ENCODE measurements at regions not wholly inside any gene's neighbourhood (a gene's known extent, or its start where the extent isn't known, plus 50 kb on each side); places are given as distances from the start of the nearest gene placed in this dataset.

GRCh38 chr5:168209997-168210396, 81.4 kb upstream of the WWC1 start:
- in situ Hi-C loops (cut with MboI; ENCODE audit: low sequenced_read_pairs in 4 of 4) = loop anchor here in 3 of 4 donors (10.0 to 25.0 kb wide), 2 partner anchors 485 to 498 kb away; no protein-coding TSS in a partner anchor
- DNase-seq (no peak), ATAC-seq (no peak)
- Histone ChIP-seq H3K4me1 (no peaks in the 10 kb centered on the region), H3K9me3 (no peaks in the 10 kb centered on the region), H3K36me3 (no peaks in the 10 kb centered on the region), H3K27me3 (no peaks in the 10 kb centered on the region), H3K27ac (no peak overlapping the region), H3K4me3 (no peak overlapping the region)
- intact Hi-C loops (cut with DNase I; ENCODE audit: low total_unique reads) = no loop called here
- TF ChIP-seq CTCF (IDR thresholded peaks at IDR 0.05 in 4 of 5, conservative IDR thresholded peaks at IDR 0.05 in 1 of 5) = no peak
- no peak for TF ChIP-seq POLR2A (IDR thresholded peaks at IDR 0.05)

- no peak overlapping the region for H3K27ac ChIP-seq
- TF ChIP-seq POLR2A (IDR thresholded peaks at IDR 0.05) (no peak), CTCF (IDR thresholded peaks at IDR 0.05 in 4 of 5, conservative IDR thresholded peaks at IDR 0.05 in 1 of 5) (no peak)
- ATAC-seq (no peak), DNase-seq (no peak)
- intact Hi-C loops (cut with DNase I; ENCODE audit: low total_unique reads) = no loop called here
- H3K27me3 ChIP-seq = no peaks in the 10 kb centered on the region
- in situ Hi-C loops (cut with MboI; ENCODE audit: low sequenced_read_pairs in 4 of 4) = loop anchor here in 3 of 4 donors (10.0 to 25.0 kb wide), 2 partner anchors 486 to 499 kb away; no protein-coding TSS in a partner anchor
- no peaks in the 10 kb centered on the region for H3K36me3 ChIP-seq
- H3K9me3 ChIP-seq = no peaks in the 10 kb centered on the region
- no peak overlapping the region for H3K4me3 ChIP-seq
- no peaks in the 10 kb centered on the region for H3K4me1 ChIP-seq
Measured at GRCh38 chr5:168211245-168211644, 80.2 kb upstream of the WWC1 start.

- intact Hi-C loops (cut with DNase I; ENCODE audit: low total_unique reads) = no loop called here
- no peak for ATAC-seq
- in situ Hi-C loops (cut with MboI; ENCODE audit: low sequenced_read_pairs in 4 of 4) = loop anchor here in 3 of 4 donors (10.0 to 25.0 kb wide), 2 partner anchors 487 to 500 kb away; no protein-coding TSS in a partner anchor
Measured at GRCh38 chr5:168211936-168212335, 79.5 kb upstream of the WWC1 start.

GRCh38 chr5:168214071-168214470, 77.4 kb upstream of the WWC1 start:
- Histone ChIP-seq H3K9me3 (no peaks in the 10 kb centered on the region), H3K27me3 (no peaks in the 10 kb centered on the region), H3K36me3 (no peaks in the 10 kb centered on the region), H3K4me1 (no peaks in the 10 kb centered on the region), H3K27ac (no peak overlapping the region), H3K4me3 (no peak overlapping the region)
- intact Hi-C loops (cut with DNase I; ENCODE audit: low total_unique reads) = no loop called here
- TF ChIP-seq POLR2A (IDR thresholded peaks at IDR 0.05) (no peak), CTCF (IDR thresholded peaks at IDR 0.05 in 4 of 5, conservative IDR thresholded peaks at IDR 0.05 in 1 of 5) (no peak)
- no peak for ATAC-seq
- in situ Hi-C loops (cut with MboI; ENCODE audit: low sequenced_read_pairs in 4 of 4) = loop anchor here in 3 of 4 donors (10.0 to 25.0 kb wide), 2 partner anchors 489 to 502 kb away; no protein-coding TSS in a partner anchor
- no peak for DNase-seq

More at GRCh38 chr5:168211936-168212335, 79.5 kb upstream of the WWC1 start:
- TF ChIP-seq CTCF (IDR thresholded peaks at IDR 0.05 in 4 of 5, conservative IDR thresholded peaks at IDR 0.05 in 1 of 5) (no peak), POLR2A (IDR thresholded peaks at IDR 0.05) (no peak)
- Histone ChIP-seq H3K36me3 (no peaks in the 10 kb centered on the region), H3K4me3 (no peak overlapping the region), H3K27ac (no peak overlapping the region), H3K27me3 (no peaks in the 10 kb centered on the region), H3K4me1 (no peaks in the 10 kb centered on the region), H3K9me3 (no peaks in the 10 kb centered on the region)
- DNase-seq = no peak

GRCh38 chr5:168214886-168215285, 76.6 kb upstream of the WWC1 start:
- Histone ChIP-seq H3K4me3 (no peak overlapping the region), H3K27ac (no peak overlapping the region), H3K36me3 (no peaks in the 10 kb centered on the region), H3K27me3 (no peaks in the 10 kb centered on the region), H3K9me3 (no peaks in the 10 kb centered on the region), H3K4me1 (no peaks in the 10 kb centered on the region)
- in situ Hi-C loops (cut with MboI; ENCODE audit: low sequenced_read_pairs in 4 of 4) = loop anchor here in 3 of 4 donors (10.0 to 25.0 kb wide), 2 partner anchors 490 to 503 kb away; no protein-coding TSS in a partner anchor
- ATAC-seq (no peak), DNase-seq (no peak)
- intact Hi-C loops (cut with DNase I; ENCODE audit: low total_unique reads) = no loop called here
- no peak for TF ChIP-seq POLR2A (IDR thresholded peaks at IDR 0.05)
- no peak for TF ChIP-seq CTCF (IDR thresholded peaks at IDR 0.05 in 4 of 5, conservative IDR thresholded peaks at IDR 0.05 in 1 of 5)

All from gastrocnemius medialis (tissue), 4 donors.